ENCODE measurements at regions not wholly inside any gene's neighbourhood (a gene's known extent, or its start where the extent isn't known, plus 50 kb on each side); places are given as distances from the start of the nearest gene placed in this dataset.
"Not testable (repeated sequence)": the region's sequence is repeated elsewhere in the genome, so short reads cannot be mapped to it uniquely, and the experiment has no call there.

DNA sequence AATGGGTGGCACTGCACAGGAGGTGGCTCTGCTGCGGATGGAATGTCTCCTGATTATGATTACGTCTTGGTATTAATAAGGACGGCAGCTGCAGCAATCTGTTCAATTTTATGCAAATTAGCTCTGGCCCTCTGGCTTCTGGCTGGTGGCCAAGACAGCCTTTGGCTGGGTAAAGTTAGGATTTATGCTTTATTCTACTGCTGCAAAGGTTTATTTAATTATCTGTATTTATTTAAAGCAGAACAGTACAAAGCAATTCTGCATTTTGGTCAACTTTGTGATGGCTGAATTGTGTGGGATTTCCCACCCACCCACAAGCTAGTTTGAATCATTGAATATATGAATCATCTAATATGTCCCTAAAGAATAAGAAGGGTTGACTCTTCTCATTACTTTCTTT is 745.6 kb upstream of the FAM241A start:
- DNase-seq (ENCODE audit: low read depth) = no peak

DNA sequence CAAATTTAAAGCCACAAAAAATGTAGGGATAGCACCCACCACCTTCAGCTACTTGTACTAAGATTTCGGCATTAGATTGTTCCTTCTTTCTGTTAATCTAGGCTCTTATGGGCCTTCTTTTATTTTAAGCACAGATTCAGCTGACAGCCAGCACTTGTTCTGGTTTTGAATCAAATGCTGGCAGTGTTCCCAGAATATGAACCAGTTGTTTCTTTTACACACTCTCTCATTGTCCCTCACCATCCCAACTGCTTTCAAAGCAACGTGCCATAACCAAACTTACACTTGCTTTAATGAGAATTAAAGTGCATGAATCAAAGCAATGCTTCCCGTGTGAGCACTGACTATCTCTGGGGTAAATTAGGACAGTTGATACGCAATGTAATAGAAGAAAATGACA is 744.5 kb upstream of the FAM241A start:
- DNase-seq (ENCODE audit: low read depth) = no peak

DNA sequence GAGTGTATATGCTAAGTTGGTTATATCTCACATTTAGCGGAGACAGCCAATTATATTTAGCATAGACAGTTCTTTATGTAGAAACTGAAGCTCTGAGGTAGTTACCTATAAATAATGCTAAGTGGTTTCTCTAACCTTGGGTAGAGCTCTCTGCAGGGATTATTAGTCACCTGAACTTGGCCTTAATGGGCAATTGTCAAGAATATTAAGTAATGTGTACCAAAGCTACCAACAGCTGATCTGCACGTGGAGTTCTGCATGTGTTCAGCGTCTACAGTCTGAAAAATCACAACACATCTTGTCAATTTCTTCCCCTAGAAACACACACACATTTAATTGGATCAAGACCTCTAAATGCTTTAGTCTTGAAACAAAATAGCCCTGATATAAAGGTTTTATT is 740.6 kb upstream of the FAM241A start:
- no peak for DNase-seq (ENCODE audit: low read depth)

DNA sequence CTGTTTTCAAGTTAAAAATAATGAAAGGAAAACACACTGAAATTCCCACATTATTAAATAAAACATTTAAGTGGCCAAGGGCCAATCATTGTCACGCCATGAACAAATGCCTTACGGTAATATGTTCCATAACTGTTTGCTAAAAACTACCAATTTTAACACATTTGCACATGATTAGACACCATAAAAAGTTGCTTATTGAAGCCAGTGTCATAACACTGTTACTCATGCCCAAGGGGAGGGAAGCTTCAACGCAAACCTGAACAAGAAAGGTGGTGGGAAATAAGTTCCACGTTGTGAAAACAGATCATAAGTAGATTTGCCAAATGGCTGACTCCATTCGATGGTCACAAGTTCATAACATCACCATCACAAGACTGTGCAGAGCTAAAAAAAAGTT is 739.3 kb upstream of the FAM241A start:
- DNase-seq (ENCODE audit: low read depth) = no peak

DNA sequence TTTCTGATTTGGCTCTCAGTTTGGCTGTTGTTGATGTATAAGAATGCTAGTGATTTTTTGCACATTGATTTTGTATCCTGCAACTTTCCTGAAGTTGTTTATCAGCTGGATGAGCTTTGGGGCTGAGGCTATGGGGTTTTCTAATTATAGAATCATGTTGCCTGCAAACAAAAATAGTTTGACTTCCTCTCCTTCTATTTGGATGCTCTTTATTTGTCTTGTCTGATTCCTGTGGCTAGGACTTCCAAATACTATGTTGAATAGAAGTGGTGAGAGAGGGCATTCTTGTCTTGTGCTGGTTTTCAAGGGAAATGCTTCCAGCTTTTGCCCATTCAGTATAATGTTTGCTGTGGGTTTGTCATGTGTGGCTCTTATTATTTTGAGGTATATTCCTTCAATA is 734.7 kb upstream of the FAM241A start:
- DNase-seq (ENCODE audit: low read depth) = no peak

DNA sequence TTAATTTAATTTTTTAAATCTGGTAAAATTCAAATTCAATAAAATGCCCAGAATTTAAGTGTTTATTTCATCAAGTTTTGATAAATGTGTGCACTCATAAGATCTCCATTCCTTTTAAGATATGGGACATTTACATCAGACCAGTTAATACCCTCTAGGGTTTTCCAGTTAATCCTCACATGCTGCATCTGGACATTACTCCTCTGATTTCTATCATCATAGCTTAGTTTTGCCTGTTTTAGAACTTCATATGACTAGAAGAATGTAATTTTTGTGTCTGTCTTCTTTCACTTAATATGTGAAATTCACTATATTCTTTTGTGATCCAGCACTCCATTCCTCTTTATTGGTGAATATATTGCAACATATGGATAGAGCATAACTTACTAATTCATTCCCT is 727.7 kb upstream of the FAM241A start:
- DNase-seq (ENCODE audit: low read depth) = no peak

DNA sequence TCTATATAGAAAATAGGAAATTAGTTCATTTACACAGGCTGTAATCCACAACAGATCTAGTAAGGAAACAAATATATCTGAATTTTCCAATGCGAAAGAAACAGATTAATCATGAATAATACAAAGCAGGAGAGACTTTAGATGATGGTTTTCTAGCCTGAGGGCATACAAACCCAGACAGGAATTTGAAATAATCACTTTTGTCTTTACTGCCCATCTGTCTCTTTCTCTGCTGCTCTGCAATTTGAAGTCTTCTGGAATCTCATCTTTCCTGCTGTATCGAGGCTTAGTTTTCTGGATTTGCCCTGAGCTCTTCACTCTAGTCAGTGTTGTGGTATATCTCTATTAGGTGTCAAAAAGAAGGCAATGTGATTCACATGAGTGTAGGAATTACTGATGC is 711.8 kb upstream of the FAM241A start:
- no peak for DNase-seq (ENCODE audit: low read depth)

DNA sequence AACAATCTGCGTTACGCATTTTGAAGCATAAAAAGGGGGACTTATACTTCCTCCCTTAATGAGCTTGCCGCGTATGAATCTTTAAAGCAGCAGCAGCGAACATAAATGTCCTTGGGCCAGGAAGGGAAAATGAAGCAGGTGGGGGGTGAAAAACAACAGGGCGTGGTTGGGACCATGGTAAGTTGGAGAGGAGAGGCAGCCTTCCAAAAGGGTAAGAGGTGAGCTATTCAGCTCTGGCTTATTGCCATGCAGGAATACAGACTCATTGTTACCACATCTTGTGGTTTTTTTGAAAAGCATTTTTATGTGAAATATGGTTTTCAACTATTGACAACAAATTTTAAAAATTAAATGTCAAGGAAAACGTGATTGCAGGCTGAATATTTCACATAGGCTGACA is 710.7 kb upstream of the FAM241A start:
- no peak for DNase-seq (ENCODE audit: low read depth)

DNA sequence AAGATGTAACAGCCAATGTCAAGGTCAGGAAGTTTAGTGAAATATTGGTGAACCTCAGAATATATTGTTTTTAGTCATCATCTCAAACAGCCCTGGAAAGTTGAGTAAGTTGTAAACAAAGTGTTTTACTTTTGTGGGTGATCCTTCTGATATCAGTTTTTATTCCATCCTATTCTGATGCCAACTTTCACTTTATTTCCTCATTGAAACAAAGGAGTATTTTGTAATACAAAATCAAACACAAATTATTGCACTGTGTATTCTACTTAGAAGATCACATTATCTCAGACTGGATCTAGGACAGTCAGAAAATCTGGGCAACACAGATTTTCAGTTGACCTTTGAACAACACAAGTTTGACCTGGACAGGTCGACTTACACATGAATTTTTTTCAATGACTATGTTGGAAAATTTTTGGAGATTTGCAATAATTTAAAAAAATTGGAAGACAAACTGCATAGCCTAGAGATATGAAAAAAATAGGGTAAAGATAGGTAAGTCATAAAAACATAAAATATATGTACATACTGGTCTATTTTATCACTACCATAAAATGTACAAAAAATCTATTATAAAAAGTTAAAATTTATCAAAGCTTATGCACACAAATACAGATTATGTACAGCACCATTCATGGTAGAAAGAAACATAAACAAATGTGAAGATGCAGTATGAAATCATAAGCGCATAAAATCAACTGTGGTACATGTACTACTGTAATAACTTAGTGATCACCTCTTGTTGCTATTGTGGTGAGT is 709.1 kb upstream of the FAM241A start:
- no peak for DNase-seq (ENCODE audit: low read depth)

DNA sequence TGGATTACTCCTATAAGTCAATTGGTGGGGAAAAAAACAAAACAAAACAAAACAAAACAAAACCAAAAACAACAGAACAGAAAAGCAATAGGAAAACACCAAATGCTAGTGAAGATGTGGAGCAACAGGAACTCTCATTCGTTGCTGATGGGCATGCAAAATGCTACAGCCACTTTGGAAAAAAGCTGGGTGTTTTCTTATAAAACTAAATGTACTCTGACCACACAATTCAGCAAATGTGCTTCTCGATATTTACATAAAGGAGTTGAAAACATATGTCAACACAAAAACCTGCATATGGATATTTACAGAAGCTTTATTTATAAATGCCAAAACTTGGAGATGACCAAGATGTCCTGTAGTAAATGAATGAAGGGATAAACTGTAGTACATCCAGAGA is 703.6 kb upstream of the FAM241A start:
- no peak for DNase-seq (ENCODE audit: low read depth)

DNA sequence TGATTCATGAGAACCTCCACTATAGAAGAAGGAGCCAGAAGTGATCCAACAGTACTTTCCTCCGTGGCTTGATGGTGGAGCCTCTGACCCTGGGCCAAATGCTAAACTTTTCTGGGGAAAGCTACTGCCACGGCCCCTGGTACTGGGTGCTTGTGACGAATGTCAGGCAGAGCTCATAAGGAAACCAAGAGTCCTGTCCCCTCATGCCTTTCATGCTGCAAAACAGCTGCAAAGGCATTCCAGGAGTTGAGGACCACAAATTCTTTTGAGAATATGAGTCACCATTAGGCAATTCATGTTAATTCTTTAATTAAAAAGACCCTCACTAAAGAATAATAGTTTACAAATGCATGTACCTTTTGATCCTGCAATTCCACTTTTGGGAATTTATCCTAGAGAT is 700.4 kb upstream of the FAM241A start:
- DNase-seq (ENCODE audit: low read depth) = not testable (repeated sequence)

DNA sequence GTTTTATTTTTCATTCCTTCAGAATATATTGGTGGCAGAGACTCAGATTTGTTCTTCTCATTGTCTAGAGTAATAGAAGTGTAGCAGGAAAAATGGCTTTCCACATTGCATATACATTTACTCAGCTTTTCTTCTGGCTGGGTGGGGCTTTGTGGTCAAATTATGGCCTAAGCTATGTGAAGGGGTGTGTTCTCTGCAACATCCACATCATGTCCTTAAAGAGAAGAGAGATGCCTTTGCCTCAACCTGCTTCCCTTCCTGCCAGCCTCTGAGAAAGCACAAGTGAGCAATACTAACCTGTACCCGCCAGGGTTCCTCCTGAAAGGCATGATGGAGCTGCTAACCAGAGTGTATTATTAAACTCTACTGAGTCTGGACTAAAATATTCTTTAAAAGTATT is 695.6 kb upstream of the FAM241A start:
- DNase-seq (ENCODE audit: low read depth) = no peak

DNA sequence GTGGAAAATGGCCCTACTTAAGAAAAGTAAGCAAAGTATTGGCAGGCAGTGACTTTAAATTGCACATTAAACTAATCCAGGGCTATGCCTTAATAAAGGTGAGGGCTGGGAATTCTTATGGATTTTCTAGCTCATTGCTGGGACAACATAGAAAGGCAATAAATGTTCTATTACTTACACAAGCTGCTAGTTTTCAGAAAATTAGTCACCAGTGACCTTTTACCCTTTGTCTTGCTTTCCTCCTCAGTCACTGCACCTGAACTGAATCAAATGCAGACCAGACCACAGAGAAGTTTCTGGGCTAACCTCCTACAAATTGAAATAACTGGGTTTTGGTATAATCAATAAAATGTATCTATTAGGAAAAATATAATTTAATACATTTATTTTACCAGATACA is 694.4 kb upstream of the FAM241A start:
- no peak for DNase-seq (ENCODE audit: low read depth)

DNA sequence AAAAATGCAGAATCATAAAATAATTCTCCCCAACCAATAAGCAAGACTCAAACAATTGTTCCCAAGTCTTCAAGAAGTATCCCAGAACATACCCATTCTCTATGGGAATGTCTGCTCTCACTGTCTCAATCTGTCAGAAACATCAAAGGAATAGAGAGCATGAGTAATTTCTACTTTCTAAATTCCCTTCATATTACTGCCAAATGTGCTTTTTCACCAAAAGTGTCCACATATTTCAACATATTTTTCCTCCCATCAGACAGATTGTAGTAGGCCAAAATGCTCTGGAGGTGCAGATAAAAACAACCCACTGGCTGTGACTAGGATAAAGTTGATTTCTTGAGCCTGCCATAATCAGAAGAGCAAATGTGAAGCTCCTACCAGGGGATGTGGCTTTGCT is 692.0 kb upstream of the FAM241A start:
- DNase-seq (ENCODE audit: low read depth) = no peak

DNA sequence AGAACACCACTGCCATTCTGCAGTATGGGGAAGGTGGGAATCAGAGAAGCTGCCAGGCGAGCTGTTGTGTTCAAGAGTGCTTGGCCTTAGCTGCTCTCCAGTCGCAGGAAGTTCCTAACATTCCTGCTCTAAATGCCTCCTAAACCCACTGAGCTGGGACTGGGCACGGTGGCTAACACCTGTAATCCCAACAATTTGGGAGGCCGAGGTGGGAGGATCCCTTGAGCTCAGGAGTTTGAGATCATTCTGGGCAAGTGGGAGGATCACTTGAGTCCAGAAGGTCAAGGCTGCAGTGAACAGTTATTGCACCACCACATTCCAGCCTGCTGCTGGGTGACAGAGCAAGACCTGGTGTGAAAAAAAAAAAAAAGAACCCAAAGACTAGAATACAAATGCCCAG is 690.3 kb upstream of the FAM241A start:
- no peak for DNase-seq (ENCODE audit: low read depth)

DNA sequence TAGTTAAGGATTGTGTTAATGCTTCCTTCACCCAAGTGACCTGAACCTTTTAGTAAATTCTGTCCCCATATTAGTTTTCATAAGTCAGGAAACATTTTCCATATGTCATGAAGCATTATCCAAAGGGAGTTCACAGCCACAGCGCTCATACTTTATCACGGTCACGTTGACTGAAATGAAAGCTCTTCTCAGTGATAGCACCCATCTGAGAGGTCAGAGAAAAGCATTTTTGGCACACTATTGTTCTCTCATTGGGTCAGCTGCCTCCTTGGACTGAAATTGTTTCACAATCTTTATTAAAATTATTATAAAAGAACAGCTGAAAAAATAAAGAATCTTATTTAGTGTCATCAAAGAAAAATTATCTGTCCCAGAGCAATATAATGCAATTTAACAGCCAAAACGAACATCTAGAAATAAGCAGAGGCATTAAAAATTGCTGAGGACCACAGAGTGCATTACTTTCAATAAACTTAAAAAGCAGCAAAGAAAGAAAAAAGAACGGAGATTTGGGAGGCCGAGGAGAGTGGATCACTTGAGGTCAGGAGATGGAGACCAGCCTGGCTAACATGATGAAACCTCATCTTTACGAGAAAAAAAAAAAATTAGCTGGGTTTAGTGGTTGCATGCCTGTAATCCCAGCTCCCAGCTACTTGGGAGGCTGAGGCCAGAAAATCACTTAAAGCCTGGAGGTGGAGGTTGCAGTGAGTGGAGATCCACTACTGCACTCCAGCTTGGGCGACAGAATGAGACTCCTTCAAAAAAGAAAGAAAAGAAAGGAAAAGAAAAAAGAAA is 680.8 kb upstream of the FAM241A start:
- DNase-seq (ENCODE audit: low read depth) = no peak

DNA sequence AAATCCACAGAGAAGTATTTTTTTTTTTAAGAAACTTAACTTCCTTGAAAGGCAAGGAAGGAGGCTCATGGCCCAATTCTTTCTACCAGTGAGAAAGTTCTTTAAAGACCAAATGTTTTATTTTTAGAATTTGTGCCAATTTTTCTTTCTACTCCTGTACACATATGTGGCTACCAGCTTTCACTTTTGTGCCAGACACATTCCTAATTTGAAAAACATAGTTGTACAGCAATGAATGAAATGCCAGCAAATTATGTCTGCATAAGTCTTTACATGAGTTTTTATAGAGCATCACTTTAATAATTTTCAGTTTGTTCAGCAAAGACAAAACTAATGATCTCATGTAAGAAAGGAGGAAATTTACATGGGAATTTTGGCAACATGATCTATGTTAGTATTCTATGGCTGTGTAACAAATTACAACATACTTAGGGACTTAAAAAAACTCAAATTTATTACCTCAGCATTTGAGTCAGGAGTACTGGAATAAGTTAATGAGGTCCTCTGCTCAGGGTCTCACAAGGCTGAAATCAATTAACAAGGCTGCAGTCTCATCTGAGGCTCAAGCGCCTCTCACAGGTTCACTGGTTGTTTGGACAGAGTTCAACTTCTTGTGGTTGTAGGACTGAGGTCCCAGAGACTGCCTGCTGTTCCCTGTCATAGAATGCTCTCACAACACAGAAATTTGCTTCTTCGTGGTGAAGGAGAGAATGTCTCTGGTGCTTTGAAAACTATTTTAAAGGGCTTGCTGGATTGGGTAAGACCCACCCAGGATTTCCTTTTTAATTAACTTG is 678.2 kb upstream of the FAM241A start:
- DNase-seq (ENCODE audit: low read depth) = no peak

DNA sequence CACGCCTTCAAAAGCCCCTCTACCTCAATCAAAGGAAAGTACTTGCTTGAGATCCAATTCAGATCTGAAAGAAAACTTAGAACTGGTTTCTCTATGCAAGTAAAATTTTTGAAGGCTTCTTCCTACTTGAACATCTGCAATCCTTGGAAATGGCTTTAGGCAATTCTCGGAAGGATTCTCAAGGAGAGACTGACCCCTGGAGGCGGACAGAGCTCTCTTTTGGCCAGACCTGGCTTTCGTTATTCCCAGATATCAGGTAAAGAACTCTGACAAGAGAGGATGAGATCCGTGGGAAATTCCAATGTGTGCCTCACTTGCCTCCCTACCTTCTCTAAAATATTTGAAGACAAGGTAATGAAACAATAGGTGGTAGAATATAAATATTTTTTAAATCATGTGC is 670.3 kb upstream of the FAM241A start:
- DNase-seq (ENCODE audit: low read depth) = no peak

DNA sequence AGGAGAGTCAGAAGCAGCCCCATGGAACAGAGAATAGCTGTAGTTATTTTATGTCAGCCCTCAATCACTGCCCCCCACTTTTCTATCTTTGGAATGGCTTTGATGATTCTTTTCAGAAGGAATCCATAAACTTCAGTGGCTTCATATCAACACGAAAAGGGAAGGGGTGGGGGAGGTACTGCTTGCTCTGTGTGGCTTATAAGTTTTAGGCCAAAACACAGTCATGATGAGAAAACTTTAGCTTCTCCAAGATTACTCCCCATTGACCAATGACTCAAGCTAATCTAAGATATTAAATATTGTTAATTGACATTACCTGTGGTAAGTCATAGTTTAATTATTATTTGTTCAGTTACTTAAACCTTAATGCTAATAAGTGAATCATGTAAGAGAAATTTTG is 669.6 kb upstream of the FAM241A start:
- no peak for DNase-seq (ENCODE audit: low read depth)

DNA sequence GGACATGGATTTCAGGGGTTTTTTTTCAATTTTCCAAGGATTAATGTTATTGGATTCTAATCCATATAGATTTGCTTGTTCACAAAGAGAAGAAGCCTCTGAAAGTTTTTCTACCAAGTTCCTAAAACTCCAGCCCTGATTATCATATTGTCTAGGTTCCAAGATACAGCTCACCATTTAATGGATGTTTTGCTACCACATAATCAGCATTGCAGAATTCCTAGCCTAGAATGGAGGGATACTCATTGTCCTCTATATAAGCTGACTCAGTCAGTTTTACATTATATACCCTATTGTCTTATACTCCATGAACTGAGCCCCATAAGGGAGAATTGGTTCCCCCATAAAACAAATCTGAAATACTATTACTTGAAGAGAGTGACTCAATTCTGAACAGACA is 664.7 kb upstream of the FAM241A start:
- no peak for DNase-seq (ENCODE audit: low read depth)

DNA sequence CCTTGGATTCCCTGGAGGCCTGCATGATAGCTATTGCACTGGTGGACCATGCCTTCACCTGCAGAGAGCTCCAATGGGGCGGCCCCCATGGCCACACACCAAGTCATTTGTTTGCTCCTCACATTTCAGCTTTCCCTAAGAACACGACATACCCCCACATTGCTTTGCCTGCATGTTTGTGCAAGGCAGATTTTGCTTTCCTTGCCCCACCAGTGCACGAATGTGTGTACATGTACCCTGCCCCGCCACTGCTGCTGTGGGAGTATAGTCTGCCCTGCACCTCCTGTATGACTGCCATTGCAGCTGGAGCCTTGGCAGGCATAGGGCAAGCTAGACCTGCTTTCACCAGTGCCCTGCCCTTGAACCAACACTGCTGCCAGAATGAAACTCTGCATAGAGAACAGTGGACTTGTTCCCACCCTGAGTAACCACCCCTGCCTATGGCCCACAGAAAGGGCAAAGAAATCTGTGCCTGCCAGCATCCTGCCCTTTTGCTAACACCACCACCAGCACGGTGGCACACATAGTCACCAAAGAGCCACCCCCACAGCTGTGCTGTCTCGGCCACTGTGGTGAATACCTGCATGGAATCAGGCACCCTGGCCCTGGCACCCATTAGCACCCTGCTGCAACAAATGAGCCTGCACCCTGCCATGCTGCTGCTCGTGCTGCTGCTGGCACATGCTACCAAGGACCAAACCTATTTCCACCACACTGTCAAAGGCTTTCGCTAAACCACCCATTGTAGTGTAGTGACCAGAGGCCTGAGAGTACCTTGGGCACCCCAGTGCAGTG is 661.7 kb upstream of the FAM241A start:
- no peak for DNase-seq (ENCODE audit: low read depth)

DNA sequence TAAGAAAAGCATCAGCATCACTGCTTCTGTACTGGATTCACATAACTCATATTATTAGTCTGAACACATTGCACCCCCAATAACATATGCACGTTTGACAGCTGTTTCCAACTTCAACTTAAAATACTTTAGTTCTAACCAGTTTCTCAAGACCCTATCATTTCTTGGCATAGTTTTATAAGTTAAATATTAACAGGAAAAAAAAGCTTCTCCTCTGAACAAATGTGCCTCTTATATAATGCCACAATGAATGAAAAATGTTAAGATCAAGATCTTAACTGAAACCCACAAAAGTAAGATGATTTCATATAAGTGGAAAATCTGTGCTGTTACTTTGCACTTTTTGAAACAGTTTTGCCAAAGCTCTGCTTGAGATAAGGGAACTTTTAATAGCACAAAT is 652.8 kb upstream of the FAM241A start:
- DNase-seq (ENCODE audit: low read depth) = no peak

Measured in activated T-helper 9 cell treated with anti-CD3 and anti-CD28 coated beads, Interleukin-2, amount 50 U/mL, for 16 hours (primary cell).